HG03175 (cell line): ENCODE measurements at regions not wholly inside any gene's neighbourhood (a gene's known extent, or its start where the extent isn't known, plus 50 kb on each side); places are given as distances from the start of the nearest gene placed in this dataset.

Source experiments
- ATAC-seq: cut with Tn5 transposase; IDR thresholded peaks from one replicate; pipeline ENCODE4 v1.9.1; 2021; ENCODE audit warnings: mild to moderate bottlenecking, moderate library complexity; ENCODE audit not compliant: unreplicated experiment

- no peak for ATAC-seq
Observed at GRCh38 chr13:90397503-90397902, 950.0 kb upstream of the MIR17HG start.

- no peak for ATAC-seq
Observed at GRCh38 chr13:90400372-90400771, 947.1 kb upstream of the MIR17HG start.

GRCh38 chr13:90401150-90401549 is 946.3 kb upstream of the MIR17HG start:
- ATAC-seq: no peak

- no peak for ATAC-seq
Observed at GRCh38 chr13:90402102-90402501, 945.4 kb upstream of the MIR17HG start.

- ATAC-seq: no peak
Observed at GRCh38 chr13:90402613-90403012, 944.9 kb upstream of the MIR17HG start.

GRCh38 chr13:90403330-90404082 is 944.0 kb upstream of the MIR17HG start:
- no peak for ATAC-seq

- no peak for ATAC-seq
Observed at GRCh38 chr13:90405301-90405700, 942.2 kb upstream of the MIR17HG start.

- ATAC-seq: no peak
Observed at GRCh38 chr13:90412980-90413379, 934.5 kb upstream of the MIR17HG start.

GRCh38 chr13:90413548-90413947 is 933.9 kb upstream of the MIR17HG start:
- ATAC-seq: no peak

- ATAC-seq: no peak
Observed at GRCh38 chr13:90414691-90415596, 932.5 kb upstream of the MIR17HG start.

- ATAC-seq: no peak
Observed at GRCh38 chr13:90415902-90416301, 931.6 kb upstream of the MIR17HG start.

- ATAC-seq: no peak
Observed at GRCh38 chr13:90416519-90416918, 931.0 kb upstream of the MIR17HG start.

- no peak for ATAC-seq
Observed at GRCh38 chr13:90416938-90417337, 930.5 kb upstream of the MIR17HG start.

GRCh38 chr13:90420683-90421082 is 926.8 kb upstream of the MIR17HG start:
- ATAC-seq: no peak

GRCh38 chr13:90427322-90428272 is 919.9 kb upstream of the MIR17HG start:
- no peak for ATAC-seq

- ATAC-seq: no peak
Observed at GRCh38 chr13:90428522-90429210, 918.8 kb upstream of the MIR17HG start.

GRCh38 chr13:90430127-90430526 is 917.4 kb upstream of the MIR17HG start:
- no peak for ATAC-seq

- ATAC-seq: no peak
Observed at GRCh38 chr13:90436697-90437096, 910.8 kb upstream of the MIR17HG start.

GRCh38 chr13:90438576-90438975 is 908.9 kb upstream of the MIR17HG start:
- ATAC-seq: no peak

GRCh38 chr13:90443268-90443667 is 904.2 kb upstream of the MIR17HG start:
- no peak for ATAC-seq
